NT2/D1 (cell line): ENCODE measurements at regions not wholly inside any gene's neighbourhood (a gene's known extent, or its start where the extent isn't known, plus 50 kb on each side); places are given as distances from the start of the nearest gene placed in this dataset.

ENCODE experiments used
- DNase-seq: peaks from one replicate; pipeline ENCODE4 v3.0.0-alpha.2; 2011; ENCODE audit warnings: low read depth, low spot score
- H3K27me3 ChIP-seq: 2 replicates; pipeline ENCODE4 v1.6.0; 2011; ENCODE audit warnings: mild to moderate bottlenecking; ENCODE audit not compliant: insufficient read length, insufficient read depth
- H3K36me3 ChIP-seq: 2 replicates; pipeline ENCODE4 v1.6.1; 2011; ENCODE audit warnings: mild to moderate bottlenecking, low read length, mixed read lengths; ENCODE audit not compliant: insufficient read depth, insufficient read length
- H3K4me1 ChIP-seq: 2 replicates; pipeline ENCODE4 v1.5.1; 2011; ENCODE audit not compliant: insufficient read depth, insufficient read length
- H3K4me3 ChIP-seq: 2 replicates; pipeline ENCODE4 v1.5.1; 2011; ENCODE audit warnings: low read depth; ENCODE audit not compliant: insufficient read length
- H3K9ac ChIP-seq: 2 replicates; pipeline ENCODE4 v1.6.0; 2011; ENCODE audit warnings: low read depth; ENCODE audit not compliant: insufficient read length
- H3K9me3 ChIP-seq: 2 replicates; pipeline ENCODE4 v1.5.1; 2011; ENCODE audit warnings: mild to moderate bottlenecking, low read length; ENCODE audit not compliant: insufficient read depth
- SUZ12 ChIP-seq: IDR thresholded peaks from 2 replicates; pipeline ENCODE4 v1.6.1; 2011; ENCODE audit not compliant: insufficient read length, insufficient read depth; ENCODE audit errors: extremely low read depth
- YY1 ChIP-seq: IDR thresholded peaks from 2 replicates; pipeline ENCODE4 v1.6.1; 2011; ENCODE audit not compliant: insufficient read length, insufficient read depth
- ZNF274 ChIP-seq: IDR thresholded peaks from 2 replicates; pipeline ENCODE4 v1.6.1; 2011; ENCODE audit warnings: mild to moderate bottlenecking, low read depth, low read length

- Histone ChIP-seq H3K4me3 (no peak overlapping the region), H3K9ac (no peak overlapping the region), H3K4me1 (no peaks in the 10 kb centered on the region), H3K9me3 (no peaks in the 10 kb centered on the region), H3K27me3 (no peaks in the 10 kb centered on the region), H3K36me3 (no peaks in the 10 kb centered on the region)
- DNase-seq: no peak
- TF ChIP-seq ZNF274 (no peak), SUZ12 (no peak), YY1 (no peak)
Measured at GRCh38 chr14:66281036-66281776, 205.0 kb upstream of the CCDC196 start.

DNA sequence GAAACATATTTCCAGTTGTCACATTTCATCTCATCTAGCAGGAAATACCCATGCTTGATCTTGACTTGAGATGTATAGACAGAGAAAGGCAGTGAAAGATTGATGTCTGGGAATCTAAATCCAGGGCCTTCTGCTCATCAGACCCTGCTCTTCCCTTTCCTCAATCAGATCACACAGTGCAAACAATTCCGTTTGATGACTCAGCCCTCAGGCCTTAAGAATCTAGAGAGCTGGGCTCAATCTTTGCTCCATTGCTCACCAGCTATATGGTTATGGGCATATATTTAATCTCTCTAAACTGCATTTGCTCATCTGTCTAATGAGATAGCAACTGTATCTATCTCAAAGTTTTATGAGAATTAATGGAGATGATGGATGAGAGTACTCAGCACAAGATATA lies 201.8 kb upstream of the CCDC196 start:
- Histone ChIP-seq H3K4me1 (no peaks in the 10 kb centered on the region), H3K4me3 (no peak overlapping the region), H3K36me3 (no peaks in the 10 kb centered on the region), H3K9me3 (no peaks in the 10 kb centered on the region), H3K9ac (no peak overlapping the region), H3K27me3 (no peaks in the 10 kb centered on the region)
- TF ChIP-seq YY1 (no peak), ZNF274 (no peak), SUZ12 (no peak)
- DNase-seq: no peak

DNA sequence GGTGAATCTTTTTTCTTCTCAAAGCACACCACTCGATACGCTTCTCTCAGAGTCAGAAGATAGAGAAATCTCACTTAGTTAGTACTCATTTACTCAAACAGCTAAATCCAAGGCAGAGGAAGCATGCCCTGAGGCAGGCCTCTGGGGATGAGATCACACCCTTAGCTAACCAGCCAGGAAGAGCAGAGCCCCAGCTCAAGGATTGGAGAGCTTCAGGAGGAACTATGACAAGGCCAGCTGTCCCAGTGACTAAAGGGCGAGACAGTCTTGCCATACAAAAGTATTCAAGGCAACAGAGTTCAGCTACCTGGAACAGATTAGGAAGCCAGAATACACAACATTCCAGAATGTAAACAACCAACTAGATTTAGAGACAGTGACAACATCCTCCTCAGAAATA lies 197.7 kb upstream of the CCDC196 start:
- no peak overlapping the region for H3K9ac ChIP-seq
- TF ChIP-seq YY1 (no peak), SUZ12 (no peak), ZNF274 (no peak)
- H3K27me3 ChIP-seq: no peaks in the 10 kb centered on the region
- DNase-seq: no peak
- H3K4me1 ChIP-seq: no peaks in the 10 kb centered on the region
- H3K4me3 ChIP-seq: no peak overlapping the region
- no peaks in the 10 kb centered on the region for H3K9me3 ChIP-seq
- no peaks in the 10 kb centered on the region for H3K36me3 ChIP-seq

DNA sequence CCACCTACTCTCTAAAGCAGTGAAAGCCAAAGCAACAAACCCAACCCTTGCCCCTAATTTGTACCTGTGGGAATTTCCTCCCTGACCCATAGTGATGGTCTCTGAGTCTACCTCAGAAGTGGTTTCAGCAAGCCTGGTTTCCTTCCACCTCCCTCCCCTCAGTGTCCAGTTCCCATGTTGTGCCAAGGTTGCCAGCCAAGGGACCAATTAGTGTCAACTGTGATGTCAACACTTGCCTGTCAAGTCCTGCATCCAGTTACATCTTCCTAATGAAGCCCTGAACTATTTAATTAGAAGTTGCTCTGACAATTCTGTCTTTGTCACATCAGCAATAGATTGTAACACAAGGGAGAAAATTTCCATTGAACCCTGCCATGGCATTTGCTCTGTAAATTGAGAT lies 194.4 kb upstream of the CCDC196 start:
- no peak for DNase-seq
- TF ChIP-seq YY1: no peak
- TF ChIP-seq SUZ12: no peak
- no peak for TF ChIP-seq ZNF274
- Histone ChIP-seq H3K4me3 (no peak overlapping the region), H3K36me3 (no peaks in the 10 kb centered on the region), H3K9me3 (no peaks in the 10 kb centered on the region), H3K27me3 (no peaks in the 10 kb centered on the region), H3K4me1 (no peaks in the 10 kb centered on the region), H3K9ac (no peak overlapping the region)

- H3K9ac ChIP-seq: no peak overlapping the region
- TF ChIP-seq SUZ12 (no peak), ZNF274 (no peak), YY1 (no peak)
Measured at GRCh38 chr14:66293533-66294105, 192.6 kb upstream of the CCDC196 start.

GRCh38 chr14:66295386-66295785 lies 190.8 kb upstream of the CCDC196 start:
- no peaks in the 10 kb centered on the region for H3K27me3 ChIP-seq
- TF ChIP-seq YY1 (no peak), ZNF274 (no peak), SUZ12 (no peak)

More at GRCh38 chr14:66293533-66294105, 192.6 kb upstream of the CCDC196 start:
- DNase-seq: no peak
- H3K4me3 ChIP-seq: no peak overlapping the region
- no peaks in the 10 kb centered on the region for H3K9me3 ChIP-seq
- H3K36me3 ChIP-seq: no peaks in the 10 kb centered on the region
- H3K27me3 ChIP-seq: no peaks in the 10 kb centered on the region
- H3K4me1 ChIP-seq: no peaks in the 10 kb centered on the region

GRCh38 chr14:66300886-66301285 lies 185.3 kb upstream of the CCDC196 start:
- H3K36me3 ChIP-seq: no peaks in the 10 kb centered on the region
- no peak for TF ChIP-seq SUZ12
- TF ChIP-seq ZNF274: no peak
- no peak for TF ChIP-seq YY1
- no peak overlapping the region for H3K4me3 ChIP-seq
- no peaks in the 10 kb centered on the region for H3K27me3 ChIP-seq
- no peaks in the 10 kb centered on the region for H3K4me1 ChIP-seq
- H3K9me3 ChIP-seq: no peaks in the 10 kb centered on the region
- H3K9ac ChIP-seq: no peak overlapping the region
- no peak for DNase-seq

More at GRCh38 chr14:66295386-66295785, 190.8 kb upstream of the CCDC196 start:
- H3K9me3 ChIP-seq: no peaks in the 10 kb centered on the region
- no peaks in the 10 kb centered on the region for H3K36me3 ChIP-seq
- H3K4me1 ChIP-seq: no peaks in the 10 kb centered on the region
- H3K9ac ChIP-seq: no peak overlapping the region
- no peak for DNase-seq
- H3K4me3 ChIP-seq: no peak overlapping the region
